Suprapubic skin (tissue), 3 donors: ENCODE measurements at regions not wholly inside any gene's neighbourhood (a gene's known extent, or its start where the extent isn't known, plus 50 kb on each side); places are given as distances from the start of the nearest gene placed in this dataset.

ENCODE experiments used
- EP300 ChIP-seq: sonication (generic); formaldehyde crosslinking; IDR thresholded peaks from one replicate; pipeline ENCODE4 v1.6.1; 2017; ENCODE audit warnings: antibody characterized with exemption
- POLR2A ChIP-seq, 2 donors: fragments of 450-650 bp; IDR thresholded peaks; one replicate each; pipeline ENCODE4 v1.6.1; 2017; ENCODE audit warnings: antibody characterized with exemption in 2 of 2, mild to moderate bottlenecking in 2 of 2, moderate library complexity in 2 of 2
- TF ChIP-seq, protein P1 (sequence below), 2 donors: fragments of 200-600 bp in 1 of 2; fragments of 450-650 bp in 1 of 2; sonication (generic) in 1 of 2; IDR thresholded peaks; one replicate each; pipeline ENCODE4 v1.5.1; 2016 to 2019; ENCODE audit warnings: antibody characterized with exemption in 2 of 2, mild to moderate bottlenecking in 1 of 2, moderate library complexity in 1 of 2

- TF ChIP-seq, protein P1, sequence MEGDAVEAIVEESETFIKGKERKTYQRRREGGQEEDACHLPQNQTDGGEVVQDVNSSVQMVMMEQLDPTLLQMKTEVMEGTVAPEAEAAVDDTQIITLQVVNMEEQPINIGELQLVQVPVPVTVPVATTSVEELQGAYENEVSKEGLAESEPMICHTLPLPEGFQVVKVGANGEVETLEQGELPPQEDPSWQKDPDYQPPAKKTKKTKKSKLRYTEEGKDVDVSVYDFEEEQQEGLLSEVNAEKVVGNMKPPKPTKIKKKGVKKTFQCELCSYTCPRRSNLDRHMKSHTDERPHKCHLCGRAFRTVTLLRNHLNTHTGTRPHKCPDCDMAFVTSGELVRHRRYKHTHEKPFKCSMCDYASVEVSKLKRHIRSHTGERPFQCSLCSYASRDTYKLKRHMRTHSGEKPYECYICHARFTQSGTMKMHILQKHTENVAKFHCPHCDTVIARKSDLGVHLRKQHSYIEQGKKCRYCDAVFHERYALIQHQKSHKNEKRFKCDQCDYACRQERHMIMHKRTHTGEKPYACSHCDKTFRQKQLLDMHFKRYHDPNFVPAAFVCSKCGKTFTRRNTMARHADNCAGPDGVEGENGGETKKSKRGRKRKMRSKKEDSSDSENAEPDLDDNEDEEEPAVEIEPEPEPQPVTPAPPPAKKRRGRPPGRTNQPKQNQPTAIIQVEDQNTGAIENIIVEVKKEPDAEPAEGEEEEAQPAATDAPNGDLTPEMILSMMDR (IDR thresholded peaks at IDR 0.05), result no peak
- TF ChIP-seq POLR2A (IDR thresholded peaks at IDR 0.05) (no peak), EP300 (no peak)
These were observed 144.7 kb downstream of the OTOL1 start for GRCh38 chr3:161641287-161641686.
